HG03432 (cell line): ENCODE measurements at regions not wholly inside any gene's neighbourhood (a gene's known extent, or its start where the extent isn't known, plus 50 kb on each side); places are given as distances from the start of the nearest gene placed in this dataset.
"Not testable (repeated sequence)": the region's sequence is repeated elsewhere in the genome, so short reads cannot be mapped to it uniquely, and the experiment has no call there.

Source experiments
- ATAC-seq: cut with Tn5 transposase; IDR thresholded peaks from one replicate; pipeline ENCODE4 v1.9.1; 2021; ENCODE audit warnings: mild to moderate bottlenecking, moderate library complexity; ENCODE audit not compliant: unreplicated experiment

DNA sequence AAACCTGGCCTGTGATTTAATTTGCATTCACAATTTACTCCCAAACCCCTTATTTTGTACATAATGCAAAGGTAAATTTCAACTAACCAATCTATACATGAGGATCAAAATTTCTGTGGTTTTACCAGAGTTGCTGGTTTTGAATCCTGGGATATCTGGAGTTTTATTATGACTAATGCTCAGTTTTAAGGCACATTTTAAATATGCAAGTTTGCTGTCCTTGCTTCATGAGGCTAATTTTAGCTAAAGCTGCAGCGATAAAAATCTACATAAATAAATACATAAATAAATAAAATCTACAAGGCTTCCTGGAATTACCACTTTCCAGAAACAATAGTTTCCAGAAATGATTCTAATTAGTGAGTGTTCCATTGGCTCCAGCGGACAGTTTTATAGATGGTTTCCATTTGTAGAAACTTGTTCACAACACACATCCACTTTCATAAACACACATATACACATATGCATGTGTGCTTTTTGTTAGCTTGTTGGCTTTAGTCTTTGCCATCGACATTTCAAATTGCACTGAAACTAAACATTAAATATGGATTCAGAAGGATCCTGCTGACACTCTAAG lies 339.5 kb upstream of the NRP1 start:
- ATAC-seq = no peak

DNA sequence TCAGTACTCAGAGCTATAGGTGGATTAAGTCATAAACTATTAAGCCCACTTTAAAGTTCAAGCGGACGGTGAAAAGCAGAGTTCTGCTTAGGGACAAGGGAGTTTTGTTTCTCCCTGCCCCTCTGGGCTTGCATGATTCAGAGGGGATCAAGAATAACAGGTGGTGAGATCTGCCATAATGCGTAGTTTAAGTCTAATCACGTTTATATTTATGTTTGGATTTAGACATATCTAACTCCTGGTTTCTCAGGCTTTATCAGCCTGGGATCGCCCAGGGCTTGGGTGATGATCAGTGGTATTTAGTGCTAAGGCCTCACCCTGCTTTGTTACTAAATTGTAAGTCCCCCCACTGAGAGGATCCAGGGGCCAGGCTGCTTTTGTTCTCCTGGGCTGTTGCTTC lies 335.4 kb upstream of the NRP1 start:
- no peak for ATAC-seq

DNA sequence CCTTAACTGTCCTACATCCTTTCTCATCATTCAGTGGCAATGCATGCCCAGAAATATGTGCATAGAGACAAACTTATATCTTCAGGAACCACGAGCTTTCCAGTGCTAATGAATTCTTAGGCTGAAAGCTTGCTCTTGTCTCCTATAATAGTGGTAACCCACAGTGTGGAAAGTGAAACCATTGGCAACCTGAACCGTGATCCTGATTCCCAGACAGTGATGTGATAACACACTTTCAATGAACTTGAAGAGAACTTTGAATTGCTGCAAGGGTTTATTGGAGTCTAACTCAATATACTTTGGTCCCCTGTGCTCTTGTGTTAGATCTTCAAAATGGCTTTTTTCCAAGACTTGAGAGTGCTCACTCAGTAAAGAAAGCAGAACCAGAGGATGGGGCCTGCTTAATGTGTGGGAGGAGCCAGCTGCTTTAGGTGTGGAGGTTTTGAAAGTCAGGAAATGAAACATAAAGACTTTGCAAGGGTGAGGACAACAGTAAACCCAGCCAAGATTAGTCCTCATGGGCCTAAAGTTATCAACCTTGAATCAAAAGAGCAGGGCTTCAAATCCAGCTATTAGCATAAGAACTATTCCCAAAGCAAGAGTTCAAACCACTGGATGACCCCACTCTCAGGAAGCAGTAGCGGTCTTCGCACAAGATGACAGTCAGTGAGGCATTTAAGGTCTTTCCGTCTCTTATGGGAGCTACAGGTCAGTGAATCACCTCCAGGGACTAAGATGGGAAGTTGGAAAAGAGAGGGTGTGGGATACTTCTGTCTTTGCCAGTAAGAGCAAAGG lies 332.4 kb upstream of the NRP1 start:
- no peak for ATAC-seq

DNA sequence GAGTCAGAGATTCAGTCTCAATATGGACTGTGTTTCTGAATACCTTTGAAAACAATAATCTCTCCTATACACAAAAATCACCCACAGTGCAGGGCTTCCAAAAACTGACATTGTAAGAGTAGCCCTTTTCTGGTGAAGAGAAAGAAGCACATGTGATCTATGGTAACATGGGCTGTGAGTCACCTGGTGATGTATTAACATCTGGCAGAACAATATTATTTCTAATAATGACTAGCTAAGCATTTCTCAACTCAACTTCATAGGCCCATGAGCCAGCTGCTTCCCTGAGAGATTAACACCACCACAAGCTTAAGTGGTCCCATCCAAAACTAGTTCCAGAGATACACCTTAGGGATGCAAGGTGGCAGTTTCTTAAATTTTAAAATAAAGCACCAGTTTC lies 331.0 kb upstream of the NRP1 start:
- no peak for ATAC-seq

DNA sequence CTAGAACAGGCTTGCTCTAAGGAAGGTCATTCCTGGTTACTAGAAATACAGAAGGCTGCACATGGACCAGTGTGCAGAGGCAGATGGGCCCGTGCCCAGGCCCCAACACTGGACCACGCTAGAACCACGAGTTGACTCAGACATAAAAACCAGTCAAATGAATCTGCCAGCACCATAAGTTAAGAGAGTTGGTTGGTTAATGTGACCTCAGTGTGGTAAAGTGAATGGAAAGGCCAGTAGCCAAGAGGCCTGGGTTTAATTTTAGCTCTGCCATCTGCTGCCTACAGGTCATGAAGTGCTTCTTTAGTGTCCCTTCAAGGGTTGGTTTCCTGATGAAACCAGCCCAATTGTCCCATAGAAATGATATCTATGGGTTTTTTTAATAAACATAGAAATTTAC lies 329.6 kb upstream of the NRP1 start:
- no peak for ATAC-seq

DNA sequence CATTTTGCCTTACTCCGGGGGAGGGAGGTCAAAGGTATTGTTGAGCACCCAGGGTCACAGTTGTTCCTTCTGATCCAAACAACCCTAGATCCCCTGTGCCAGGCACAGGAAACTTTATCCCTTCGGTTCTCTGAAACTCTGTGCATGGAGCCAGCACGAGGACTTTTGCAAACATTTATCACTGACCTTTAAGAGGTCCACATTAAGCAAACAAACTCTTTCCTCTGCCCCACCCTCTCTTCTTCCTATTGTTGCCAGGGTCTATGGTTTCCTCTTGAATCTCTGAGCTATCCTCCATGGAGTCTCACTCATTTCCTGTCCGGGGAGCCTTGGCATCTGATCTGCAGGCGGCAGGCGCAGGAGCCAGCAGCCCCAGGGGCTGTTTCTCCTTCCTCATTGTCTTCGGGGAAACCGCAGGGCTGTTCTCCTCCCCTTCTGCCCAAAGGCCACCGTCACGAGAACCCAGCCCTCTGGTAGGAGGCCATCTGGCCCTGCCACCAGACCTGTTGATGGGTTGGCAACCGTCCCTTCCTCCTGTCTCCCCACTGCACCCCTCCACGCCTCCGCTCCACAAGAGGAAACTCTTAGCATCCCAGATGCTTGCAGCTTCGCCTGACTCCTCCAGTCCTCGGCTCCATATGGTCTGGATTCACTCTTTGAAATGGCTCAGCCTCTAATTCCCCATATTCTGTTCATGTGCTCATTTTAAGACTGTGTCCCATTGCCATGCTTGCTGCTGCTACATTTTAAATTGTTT lies 327.3 kb upstream of the NRP1 start:
- ATAC-seq = peak; percentile 59

DNA sequence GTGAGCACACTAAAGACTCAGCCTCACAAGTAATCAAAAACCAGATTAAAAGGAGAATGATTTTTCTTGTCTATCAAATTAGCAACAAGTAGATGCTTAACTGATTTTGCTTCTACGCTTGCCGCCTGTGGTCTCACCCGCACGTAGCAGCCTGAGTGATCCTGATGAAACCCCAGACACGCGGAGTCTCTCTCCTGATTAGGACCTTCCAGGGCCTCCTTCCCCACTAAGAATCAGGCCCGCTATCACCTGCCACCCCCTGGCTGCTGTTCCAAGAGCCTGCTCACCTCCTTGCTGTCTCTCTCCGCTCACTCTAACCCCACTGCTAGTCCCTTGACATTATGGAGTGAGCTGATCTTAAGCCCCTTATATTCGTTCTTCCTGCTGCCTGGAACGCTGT lies 325.9 kb upstream of the NRP1 start:
- ATAC-seq = no peak

DNA sequence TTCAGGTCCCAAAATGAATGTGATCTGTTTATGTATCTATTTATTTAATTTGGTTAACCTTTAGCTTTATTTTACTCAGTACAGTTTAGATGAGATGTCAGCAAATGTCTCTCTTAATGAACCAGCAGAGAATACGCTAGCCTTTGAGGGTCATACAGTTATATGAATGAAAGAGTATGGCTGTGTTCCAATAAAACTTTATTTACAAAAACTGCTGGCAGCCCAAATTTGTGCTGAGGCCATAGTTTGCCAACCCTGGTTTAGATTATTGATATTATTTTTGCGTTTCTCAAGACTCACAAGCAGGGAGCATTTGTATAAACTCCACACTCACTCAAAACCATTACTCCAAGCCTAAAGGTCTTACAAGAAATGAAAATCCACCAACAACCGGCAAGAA lies 323.4 kb upstream of the NRP1 start:
- no peak for ATAC-seq

DNA sequence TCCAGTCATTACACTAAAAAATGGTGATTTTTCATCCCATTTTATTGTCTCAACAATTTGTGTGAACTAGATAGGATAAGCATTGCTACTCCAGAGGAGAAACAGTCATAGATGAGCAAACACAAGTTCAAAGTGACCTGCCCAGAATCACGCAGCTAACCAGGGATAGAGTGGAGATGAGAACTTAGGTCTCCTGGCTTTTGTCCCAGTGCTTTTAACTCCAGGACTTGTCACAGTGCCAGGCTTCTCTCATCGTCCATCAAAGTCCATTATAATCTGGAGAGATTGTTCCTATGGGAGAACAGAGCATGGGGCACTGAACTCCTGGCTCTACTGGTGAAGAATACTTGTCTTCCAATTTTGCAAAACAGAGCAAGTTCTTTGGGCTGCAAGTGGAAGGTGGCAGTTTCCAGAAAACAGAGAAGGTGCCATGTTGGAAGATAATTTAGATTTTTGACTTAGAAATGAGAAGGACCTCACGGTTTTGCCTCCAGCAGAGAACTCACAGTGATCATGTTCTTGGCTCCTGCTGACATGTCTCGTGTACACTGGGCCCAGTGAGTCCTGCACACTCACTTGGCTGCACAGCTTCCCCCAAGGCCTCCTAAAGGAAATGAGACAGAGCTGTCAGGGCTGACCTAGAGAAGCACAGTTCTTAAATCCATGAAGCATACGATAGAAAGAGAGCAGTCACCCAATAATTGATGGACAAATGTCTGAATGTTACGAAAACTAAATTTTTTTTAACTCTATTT lies 322.9 kb upstream of the NRP1 start:
- ATAC-seq = no peak

DNA sequence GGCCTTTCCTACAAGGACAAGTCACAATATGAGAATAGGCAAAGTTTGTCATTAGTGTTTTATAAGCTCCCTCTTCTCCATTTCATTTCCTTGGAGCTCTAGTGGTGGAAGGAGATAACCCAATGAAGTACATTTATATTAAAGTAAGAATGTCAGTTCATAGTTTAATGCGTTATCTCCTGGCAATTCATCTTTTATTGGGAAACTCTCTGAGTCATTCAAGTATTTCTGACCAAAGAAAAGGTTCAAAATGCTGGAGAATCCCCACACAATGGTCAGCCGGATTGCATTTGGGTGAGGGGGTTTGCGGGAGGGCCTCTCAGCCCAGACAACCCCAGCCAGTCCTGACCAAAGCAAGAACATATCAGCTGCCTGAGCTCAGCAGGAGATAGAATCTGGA lies 321.5 kb upstream of the NRP1 start:
- ATAC-seq = no peak

DNA sequence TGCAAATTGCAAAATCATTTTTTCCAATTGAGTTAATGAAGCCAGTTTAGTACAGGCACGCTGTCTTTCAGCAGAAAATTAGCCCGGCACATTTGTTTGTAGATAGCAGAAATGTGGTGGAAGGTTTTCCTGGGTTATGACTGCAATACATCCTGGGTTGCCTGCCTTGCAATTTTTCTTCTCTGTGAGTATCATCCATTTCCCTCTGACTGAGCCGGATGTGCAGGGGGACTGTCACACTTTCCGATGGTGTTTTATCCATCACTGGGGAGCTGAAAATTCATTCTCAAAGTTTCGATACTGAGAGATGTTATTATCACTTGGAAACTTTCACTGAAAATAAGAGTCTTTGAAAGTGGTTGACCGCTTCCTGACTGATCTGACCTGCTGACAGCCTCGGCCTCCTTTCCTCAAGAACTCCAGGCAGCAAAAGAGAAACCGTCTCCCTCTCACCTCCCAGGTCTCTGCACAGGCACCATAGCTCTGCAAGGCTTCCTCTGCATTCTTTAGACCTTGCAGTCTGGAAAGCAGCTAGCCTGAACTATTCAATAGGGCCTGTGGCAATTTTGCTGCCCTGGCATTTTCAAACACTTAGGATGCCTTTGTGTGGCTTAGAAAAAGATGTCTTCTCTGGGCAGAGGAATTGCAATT lies 320.8 kb upstream of the NRP1 start:
- ATAC-seq = no peak

DNA sequence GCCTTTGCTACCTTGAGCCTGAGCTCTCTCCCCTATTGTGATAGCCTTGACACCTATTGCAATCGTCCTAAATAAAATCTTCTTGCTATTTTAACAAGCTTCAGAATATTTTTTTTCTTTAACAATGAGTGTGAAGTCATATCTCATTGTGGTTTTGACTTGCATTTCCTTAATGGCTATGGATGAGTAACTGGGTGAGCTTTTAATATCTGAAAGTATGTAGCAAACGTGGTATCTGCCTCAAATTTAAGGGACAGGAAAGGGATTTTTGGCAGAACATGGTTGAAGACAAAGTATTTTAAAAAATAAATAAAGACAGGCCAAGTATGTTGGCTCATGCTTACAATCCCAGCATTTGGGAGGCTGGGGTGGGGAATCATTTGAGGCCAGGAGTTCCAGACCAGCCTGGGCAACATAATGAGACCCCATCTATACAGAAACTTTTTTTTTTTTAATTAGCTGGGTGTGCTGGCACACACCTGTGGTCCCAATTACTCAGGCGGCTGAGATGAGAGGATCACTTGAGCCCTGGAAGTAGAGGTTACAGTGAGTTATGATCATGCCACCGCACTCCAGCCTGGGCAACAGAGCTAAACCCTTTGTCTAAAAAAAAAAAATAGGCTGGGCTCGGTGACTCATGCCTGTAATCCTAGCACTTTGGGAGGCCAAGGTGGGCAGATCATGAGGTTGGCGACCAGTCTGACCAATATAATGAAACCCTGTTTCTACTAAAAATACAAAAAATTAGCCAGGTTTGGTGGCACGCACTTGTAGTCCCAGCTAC lies 319.3 kb upstream of the NRP1 start:
- ATAC-seq = no peak

DNA sequence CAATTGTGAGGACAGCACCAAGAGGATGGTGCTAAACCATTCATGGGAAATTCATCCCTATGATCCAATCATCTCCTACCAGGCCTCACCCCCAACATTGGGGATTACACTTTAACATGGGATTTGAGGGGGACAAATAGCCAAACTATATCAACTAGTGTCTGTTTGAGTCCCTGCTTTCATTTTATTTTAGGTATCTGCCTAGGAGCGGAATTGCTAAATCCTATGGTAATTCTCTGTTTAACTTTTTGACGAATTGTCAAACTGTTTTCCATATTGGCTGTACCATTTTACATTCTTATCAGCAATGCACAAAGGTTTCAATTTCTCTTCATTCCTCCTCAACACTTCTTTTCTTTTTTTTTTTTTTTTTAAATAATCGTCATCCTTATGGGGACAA lies 318.4 kb upstream of the NRP1 start:
- no peak for ATAC-seq

DNA sequence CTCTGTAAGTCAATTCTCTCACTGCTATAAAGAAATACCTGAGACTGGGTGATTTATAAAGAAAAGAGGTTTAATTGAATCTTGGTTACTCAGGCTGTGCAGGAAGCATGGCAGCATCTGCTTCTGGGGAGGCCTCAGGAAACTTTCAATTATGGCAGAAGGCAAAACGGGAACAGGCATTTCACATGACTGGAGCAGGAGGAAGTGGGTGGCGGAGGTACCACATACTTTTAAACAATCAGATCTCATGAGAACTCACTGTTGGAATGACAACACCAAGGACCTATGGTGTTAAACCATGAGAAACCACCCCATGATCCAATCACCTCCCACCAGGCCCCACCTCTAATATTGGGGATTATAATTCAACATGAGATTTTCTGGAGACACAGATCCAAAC lies 315.7 kb upstream of the NRP1 start:
- ATAC-seq = not testable (repeated sequence)

DNA sequence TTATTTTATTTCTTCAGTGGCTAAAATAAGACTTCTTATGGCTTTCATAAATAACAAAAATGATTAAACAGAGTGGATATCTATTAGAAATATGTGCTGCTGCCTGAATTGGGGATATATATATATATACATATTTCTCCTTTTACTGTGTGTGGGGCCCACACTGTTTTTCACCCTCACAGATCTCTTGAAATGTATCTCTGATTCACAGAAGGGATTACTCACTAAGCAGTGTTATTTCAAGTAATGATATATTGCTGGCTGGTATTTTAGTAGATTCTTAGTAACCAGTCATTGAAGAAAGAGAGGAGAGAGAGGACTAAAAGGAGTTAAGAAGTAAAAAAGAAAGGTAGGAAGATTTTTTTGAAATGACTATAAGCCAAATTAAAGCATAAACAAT lies 308.6 kb upstream of the NRP1 start:
- ATAC-seq = no peak

DNA sequence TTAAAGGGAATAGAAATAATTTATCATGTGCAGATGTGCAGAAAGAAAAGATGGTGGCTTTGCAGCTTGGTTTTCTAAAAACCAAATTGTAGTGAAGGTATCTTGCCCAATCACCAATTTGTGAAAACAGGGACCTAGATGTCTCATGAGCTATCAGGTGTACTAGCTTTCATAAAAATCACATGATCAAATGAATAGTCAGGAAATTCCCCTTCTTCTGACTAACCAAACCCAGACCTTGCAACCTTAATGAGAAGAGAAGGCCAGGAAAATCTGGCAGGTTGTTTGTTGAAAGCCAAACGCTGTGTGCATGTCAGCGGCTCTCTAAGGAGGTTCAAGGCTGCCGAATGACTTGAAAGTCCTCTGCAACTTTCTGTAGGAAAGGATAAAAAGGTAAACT lies 304.4 kb upstream of the NRP1 start:
- ATAC-seq = no peak

DNA sequence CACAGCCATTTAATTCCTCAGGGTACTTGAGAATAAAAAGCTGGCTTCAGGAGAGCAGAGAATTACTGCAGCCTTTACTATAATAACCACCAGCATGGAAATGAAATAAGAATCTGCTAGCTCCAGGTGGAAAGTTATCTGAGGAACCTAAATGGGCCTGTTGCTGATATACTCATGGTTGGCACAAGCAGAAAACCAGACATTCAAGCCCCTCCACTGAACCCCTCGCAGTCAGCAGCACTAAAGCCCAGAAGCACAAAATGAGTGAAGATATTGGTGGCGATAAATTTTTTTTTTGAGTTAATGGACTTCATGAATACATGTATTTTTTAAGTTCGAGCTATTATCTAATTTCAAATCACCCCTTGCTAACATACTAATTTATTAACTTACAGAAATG lies 303.9 kb upstream of the NRP1 start:
- no peak for ATAC-seq

DNA sequence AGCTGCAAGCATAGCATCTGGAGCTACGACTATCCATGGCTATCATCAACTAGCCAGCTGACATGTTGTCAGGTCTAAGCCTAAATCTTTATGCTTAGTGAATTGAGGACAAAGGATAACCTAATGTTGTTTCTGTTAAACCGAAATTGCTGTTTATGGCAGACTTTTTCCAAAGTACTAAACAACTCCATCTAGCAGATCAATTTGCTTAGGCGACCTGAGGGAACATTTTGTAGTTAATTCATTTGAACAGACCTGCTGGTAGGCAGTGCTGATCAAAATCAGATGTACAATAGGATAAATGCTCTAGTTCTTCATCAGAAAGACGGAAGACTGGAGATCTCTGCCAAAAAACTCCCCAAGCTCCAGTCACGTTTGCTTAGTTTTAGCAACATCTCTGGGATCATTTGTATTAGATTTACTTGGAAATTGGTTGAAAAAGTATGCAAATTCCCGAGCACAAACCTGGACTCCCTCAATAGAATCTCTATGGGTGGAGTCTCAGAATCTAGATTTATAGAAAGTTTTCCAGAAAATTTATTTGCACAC lies 301.6 kb upstream of the NRP1 start:
- ATAC-seq = no peak

DNA sequence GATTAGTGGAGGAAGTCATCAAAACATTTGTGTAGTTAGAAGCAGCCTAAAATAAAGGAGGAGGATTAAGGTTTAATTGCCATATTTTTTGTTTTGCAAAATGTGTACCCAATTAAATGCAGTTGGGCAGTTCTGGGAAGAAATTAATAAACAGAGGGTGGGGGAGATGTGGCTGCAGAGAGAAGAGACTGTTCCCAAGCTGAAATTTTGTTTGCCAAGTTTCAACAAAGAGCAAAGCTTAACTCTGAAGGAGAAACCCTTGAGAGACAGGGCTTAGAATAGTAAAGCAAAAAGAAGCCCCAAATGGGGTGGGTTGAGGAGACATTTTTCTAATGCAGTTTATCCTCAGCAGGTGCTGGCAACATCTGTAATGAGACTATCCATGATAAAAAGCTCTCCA lies 298.0 kb upstream of the NRP1 start:
- no peak for ATAC-seq

DNA sequence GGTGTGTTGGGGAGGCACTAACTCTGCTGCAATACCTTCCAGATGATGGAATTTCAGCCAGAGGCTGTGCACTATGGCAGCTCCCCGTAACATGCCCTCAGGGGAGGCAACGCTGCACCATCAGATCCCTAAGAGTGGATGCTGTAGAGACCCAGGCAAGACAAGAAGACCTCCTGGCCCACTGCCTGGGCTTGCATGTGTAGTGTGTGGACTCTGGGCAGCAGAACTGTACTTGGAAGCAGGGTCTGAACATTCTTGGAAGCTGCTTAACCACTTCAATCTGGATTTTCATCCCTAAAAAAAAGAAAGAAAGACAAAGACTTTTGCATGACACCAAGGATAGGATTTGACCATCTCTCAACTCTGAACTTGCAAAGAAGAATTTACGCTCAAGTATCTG lies 297.5 kb upstream of the NRP1 start:
- no peak for ATAC-seq
